ENCODE measurements at regions not wholly inside any gene's neighbourhood (a gene's known extent, or its start where the extent isn't known, plus 50 kb on each side); places are given as distances from the start of the nearest gene placed in this dataset.

DNA sequence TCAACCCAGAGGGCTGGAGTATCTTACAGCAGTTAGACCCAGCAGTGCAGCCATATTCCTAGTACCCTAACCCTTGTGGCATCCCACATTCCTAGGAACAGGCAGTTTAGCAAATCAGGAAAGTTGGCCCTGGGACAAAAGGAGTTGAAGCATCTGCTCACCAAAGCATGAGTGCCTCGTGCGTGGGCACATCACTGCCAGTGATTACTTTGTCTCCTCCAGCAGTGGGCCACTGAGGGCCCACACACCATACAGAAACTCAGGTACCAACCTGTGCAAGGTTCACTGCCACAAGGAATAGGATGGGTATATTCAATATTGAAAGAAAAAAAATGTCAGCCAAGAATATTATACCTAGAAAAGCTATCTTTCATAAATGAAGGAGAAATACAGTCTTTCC, 227.5 kb upstream of the CNTN5 start:
- DNase-seq (ENCODE audit: insufficient read length, low spot score) (no peak), FAIRE-seq (no peak)

DNA sequence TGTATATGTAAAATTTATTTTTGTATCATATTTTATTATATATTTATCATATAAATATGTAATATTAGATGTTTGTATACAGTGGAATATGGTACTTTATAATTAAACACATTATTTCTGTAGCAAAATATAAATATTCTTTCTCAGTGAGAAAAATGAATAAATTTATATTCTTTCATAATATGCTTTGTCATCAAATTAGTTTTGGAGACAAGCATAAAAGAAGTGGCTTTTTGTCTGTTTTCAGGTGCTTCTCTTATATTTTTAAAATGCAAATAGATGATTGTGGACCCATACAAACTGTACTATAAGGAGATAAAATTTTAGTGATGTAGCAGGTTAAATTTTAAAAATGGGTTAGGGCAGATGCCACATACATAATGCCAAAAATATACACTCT, 222.4 kb upstream of the CNTN5 start:
- DNase-seq (ENCODE audit: insufficient read length, low spot score) (no peak), FAIRE-seq (no peak)

DNA sequence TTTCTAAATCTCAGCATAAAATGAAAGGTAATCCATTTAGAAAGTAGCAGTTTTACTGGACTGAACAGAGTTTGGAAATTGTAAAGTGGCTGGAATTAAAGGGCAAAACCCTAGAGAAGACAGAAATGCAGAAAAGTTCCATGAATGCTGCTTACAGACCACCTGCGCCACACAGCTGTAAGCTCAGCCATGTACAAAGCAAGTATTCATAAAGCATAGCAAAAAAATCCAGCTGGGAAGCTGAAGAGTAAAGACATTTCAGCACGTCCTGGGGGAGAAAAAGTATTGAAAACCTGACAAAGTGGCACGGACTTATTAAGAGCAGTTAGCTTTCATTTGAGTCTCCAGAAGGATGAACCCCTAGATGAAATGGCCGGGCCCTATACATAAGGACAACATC, 220.1 kb upstream of the CNTN5 start:
- DNase-seq (ENCODE audit: insufficient read length, low spot score), result no peak

DNA sequence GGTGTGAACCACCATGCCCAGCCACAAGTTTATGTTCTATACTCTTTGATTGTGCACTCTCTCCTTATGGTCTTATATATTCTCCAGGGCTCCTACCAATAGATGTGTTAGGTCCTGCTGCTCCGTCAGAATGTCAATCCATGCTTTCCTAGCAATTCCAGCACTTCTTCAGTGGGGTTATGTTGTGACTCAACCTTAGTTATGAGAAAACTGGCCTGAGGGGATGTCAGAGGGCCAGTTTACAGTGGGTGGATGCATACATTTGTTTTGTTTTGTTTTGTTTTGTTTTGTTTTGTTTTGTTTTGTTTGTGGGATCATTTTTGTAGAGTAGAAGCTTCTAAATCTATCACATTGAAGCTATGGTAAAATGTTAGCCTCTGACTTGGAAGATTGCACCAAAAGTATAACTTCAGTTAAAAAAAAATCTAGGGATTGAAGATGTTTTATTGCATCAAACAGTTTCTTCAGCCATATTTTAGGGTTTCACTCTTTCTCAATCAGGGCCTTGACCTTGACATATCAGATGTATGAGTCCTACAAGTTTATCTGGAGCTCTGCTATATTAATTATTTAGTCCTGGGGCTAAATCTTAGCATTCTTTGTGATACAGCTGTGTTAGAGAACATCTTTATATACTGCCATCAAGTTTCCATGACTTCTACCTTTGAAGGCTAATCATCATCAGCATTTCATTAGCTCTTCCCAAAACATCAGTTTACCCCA, 191.6 kb upstream of the CNTN5 start:
- FAIRE-seq (no peak), DNase-seq (ENCODE audit: insufficient read length, low spot score) (no peak)

More for the DNA sequence above, 220.1 kb upstream of the CNTN5 start:
- FAIRE-seq, result no peak

DNA sequence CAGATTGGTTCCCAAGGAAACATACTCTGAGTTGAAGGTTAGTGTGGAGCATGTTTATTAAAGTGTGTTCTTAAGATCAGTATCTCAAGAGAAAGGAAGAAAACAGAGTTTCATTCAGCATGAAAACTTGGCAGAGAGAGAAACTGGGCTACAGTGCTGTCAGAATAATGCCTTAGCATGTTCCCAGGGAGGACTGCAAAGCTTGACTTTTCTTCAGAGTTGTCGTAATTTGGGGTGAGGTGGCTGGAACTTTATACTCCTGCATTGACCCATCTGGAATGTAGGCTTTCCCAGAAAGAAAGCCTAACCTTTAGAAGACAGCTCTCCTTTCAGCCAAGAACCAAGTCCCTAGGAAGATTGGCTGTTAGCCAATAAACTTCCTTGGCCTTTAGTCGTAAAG, 190.8 kb upstream of the CNTN5 start:
- DNase-seq (ENCODE audit: insufficient read length, low spot score) (no peak), FAIRE-seq (no peak)

DNA sequence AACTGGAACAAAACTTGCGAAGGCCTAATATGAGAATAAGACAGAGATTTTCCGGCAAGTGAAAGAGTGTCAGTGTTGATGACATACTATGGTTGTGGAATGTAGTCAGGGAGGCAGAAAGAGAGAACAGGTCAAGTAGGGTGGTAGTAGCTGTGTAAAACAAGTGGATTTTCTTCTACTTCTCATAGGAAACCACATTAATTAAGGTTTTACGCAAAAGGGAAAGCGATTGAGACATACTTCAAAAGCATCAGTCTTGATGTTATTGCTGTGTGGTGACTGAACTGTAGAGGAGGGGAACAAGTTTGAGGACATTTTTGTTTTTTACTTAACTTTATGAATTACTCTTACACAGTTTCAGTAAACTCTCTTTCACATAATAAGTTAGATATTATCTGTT, 186.0 kb upstream of the CNTN5 start:
- FAIRE-seq (no peak), DNase-seq (ENCODE audit: insufficient read length, low spot score) (no peak)

DNA sequence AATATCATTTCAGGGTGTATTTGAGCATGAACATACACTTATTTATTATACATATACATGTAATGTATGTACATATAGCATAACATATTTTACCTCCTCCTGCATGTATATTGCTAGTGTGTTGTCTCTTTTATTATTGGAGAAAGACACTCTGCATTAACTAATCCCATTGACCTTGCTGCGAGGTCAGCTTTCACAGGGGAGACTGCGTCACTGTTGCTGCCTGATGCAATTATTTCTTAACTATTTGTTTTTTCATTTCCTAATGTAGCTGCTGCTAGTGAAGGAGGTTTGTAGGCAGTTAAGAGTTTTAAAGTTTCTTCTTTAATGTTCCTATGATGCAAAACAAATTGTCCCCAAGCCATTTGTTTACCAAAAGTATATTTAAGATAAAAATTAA, 185.4 kb upstream of the CNTN5 start:
- DNase-seq (ENCODE audit: insufficient read length, low spot score) (no peak), FAIRE-seq (no peak)

DNA sequence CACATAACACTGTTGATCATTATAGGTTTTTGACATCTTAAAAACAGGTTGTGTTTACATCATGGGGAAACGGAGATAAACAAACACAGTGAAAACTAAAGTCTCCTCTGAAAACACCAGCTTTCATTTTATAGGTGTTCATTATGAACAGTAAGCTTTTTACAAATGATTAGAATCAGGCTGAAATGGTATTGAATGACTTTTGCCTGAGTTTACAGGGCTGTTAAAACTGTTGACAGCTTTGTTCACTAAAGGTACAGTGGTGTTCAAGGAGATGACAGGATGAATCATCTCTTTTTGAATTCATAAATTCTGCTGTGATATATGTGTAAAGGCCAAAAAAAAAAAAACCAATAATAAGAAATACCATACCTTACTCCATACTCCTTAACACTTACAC, 184.6 kb upstream of the CNTN5 start:
- no peak for DNase-seq (ENCODE audit: insufficient read length, low spot score)
- no peak for FAIRE-seq

DNA sequence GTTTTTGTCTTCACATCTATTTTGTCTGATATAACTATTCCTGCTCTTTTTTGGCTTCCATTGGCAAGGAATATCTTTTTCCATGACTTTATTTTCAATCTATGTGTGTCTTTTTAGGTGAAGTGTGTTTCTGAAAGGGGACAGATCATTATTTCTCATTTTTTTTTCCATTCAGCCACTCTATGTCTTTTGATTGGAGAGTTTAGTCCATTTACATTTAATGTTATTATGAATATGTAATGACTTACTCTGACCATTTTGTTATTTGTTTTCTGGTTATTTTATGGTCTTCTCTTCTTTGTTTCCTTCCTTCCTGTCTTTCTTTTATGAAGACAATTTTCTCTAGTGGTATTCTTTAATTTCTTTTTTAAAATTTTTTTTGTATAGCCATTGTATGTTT, 178.6 kb upstream of the CNTN5 start:
- FAIRE-seq (no peak), DNase-seq (ENCODE audit: insufficient read length, low spot score) (no peak)

DNA sequence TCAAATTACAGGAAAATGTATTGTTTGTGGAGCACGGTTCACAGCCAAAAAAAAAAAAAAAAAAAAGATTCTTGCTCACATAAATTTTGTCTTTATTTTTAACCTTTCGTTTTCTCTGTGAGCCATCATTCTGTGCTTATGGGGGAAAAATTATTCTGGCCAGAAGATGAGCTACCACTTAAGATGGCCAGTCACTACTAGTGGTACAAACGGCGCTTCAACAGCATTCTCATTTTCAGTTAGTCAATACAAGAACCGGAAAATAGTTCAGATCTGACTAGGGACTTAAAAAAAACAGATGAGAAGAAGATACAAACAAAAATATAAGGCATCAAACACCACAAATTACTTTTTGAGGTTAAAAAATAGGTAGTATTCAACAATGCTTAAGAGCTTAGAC, 158.6 kb upstream of the CNTN5 start:
- FAIRE-seq (no peak), DNase-seq (ENCODE audit: insufficient read length, low spot score) (no peak)

DNA sequence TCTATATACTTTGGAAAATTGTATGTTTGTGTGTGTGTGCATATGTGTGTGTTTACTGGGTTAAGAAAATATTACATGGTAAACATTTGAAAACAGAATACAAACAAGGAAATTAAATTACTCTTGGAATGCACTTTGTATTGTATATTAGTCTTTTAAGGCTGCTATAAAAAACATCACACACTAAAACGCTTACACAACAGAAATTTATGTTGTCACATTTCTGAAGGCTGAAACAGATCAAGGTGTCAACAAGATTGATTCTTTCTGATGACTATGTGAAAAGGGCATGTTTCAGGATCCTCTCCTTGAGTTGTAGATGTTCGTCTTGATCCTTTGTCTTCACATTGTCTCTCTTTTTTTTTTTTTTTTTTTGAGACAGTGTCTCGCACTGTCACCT, 149.1 kb upstream of the CNTN5 start:
- no peak for DNase-seq (ENCODE audit: insufficient read length, low spot score)
- no peak for FAIRE-seq

DNA sequence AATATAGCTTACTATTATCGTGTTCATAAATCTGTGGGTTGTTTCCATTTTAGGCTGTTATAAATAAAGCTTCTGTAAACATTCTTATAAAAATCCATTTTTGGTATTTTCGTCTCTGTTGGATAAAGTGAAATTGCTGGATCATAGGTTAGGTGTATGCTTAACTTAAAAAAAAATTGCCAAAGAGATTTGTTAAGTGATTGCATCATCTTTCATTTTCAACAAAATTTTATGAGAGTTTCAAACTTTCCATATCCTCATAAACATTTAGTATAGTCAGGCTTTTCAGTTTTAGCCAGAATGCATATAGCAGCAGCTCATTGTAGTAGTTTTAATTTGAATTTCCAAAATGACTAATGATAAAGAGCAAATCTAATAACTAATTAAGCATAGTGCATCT, 146.7 kb upstream of the CNTN5 start:
- DNase-seq (ENCODE audit: insufficient read length, low spot score), result no peak

DNA sequence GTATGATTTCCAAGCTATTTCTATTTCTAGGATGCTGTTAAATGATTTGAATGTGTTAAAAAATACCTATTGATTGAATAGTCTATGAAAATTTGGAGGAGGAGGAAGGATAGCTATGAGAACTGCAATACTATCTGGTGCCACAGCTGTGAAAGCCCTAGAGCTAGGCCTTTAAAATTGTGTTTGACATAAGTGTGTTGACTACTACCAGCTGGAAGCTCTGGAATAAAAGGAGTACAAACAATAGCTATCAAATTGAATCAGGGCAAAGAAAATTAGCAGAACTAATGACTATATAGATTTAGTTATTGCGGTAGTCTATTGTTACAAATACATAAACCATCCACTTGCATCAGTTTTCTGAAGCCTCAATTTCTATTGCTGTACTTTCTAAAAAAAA, 124.8 kb upstream of the CNTN5 start:
- DNase-seq (ENCODE audit: insufficient read length, low spot score), result no peak
- FAIRE-seq, result no peak

More for the DNA sequence above, 146.7 kb upstream of the CNTN5 start:
- FAIRE-seq, result no peak

DNA sequence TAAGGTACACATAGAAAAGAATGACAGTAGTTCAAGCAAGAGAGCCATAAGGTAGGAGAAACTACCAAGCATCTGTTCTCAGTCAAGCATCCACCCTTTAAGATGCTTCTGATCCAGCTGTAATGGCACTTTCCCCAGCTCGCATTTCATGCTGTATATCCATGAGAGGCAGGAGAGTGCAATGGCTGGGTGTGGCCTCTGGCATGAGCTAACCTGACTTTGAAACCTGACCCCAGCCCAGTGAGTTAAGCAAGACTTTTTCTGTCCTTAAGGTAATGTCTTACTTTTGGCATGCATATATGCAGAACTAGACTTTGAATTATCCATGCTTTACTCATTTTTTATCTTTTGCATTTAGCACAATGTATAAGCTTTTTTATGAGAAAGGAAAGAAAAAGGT, 79.8 kb upstream of the CNTN5 start:
- DNase-seq (ENCODE audit: insufficient read length, low spot score), result no peak
- FAIRE-seq, result no peak

DNA sequence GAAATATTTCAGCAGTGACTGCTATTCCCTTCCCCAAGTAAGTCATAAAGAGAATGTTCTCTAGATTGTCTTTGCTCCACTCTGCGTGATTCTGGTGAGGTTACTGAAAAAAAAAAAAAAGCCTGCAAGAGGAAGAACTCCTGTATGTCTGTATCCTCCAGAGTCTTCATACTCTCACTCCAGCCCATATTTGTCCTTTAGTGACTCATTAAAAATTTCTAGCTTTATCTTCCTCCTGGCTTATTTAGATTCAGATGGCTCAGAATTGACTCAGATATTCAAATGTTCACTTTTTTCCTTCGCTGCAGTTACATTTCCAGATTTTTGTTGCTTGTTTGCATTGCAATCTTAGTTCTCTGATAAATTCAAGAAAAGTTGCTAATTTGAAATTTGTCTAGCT, 76.3 kb upstream of the CNTN5 start:
- FAIRE-seq (no peak), DNase-seq (ENCODE audit: insufficient read length, low spot score) (no peak)

DNA sequence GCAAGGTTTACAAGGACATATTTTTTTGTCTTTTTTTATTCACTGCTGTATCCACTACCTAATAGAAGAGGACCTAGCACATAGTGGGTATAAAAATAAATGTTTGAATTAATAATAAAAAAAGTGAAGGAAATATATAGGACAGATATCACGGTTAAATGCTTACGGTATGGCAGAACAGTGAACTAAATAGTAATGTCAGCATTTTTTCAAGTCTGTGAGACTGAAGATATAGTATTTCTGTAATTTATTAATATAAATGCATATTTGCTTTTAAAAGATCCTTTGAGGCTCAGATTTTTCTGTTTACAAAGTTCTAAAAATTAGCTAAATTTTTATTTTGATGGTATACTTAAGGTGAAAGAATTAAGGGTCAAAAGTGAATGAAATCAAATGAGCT, 68.6 kb upstream of the CNTN5 start:
- no peak for DNase-seq (ENCODE audit: insufficient read length, low spot score)

DNA sequence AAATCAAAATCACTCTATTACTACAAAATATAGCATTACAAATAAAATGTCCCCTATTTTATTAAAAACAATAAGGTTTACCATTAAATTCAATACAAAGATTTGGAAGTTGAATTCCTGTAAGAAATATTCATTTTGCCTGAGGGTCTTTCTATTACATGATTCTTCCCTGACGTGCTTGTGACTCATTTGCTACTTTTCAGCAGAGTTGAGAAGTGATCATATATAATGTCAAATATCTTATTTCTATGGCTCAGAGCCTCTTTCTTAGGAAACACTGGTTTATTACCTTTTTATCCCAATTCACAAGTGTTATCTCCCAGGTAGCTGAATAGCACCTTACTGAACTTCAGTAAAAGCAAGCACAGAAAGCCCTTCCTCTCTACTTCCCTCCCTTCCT, 65.2 kb upstream of the CNTN5 start:
- FAIRE-seq, result no peak

More for the DNA sequence above, 68.6 kb upstream of the CNTN5 start:
- no peak for FAIRE-seq

DNA sequence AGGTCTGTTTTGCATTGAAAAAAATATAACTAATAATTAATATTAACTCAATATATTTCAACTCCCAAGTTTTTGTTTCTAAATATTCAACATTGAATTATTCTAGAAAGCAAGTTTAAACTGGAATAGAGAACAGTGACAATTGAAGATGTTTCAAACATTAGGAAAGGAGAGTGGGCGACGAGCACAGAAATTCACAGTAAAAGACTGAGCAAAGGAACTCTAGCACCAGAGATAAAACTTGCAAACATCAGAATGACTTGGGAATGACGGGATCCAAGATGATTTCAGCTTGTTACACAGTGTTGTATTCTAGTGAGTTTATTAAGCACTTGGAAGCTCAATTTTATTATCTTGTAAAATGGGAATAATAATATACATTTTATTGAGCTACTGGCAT, 56.6 kb upstream of the CNTN5 start:
- DNase-seq (ENCODE audit: insufficient read length, low spot score), result no peak
- no peak for FAIRE-seq

More for the DNA sequence above, 65.2 kb upstream of the CNTN5 start:
- DNase-seq (ENCODE audit: insufficient read length, low spot score), result no peak

DNA sequence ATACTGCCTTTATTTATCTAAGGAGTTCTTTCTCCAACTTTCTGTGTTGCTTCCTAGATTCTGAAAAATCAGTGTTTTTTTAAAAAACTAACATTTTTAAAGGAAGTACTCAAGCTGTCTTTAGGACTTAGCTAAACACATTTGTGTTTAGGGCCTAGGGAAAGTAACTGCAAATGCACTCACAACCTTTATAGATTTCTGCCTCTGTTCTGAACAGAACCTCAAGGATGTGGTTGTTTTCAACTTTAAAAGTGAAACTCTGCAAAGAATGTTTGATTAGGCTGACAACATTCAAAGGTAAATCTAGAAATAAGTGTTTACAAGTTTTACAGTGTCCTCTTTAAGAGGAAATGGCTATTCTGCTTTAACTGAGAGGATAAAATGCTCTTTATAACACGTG, 55.4 kb upstream of the CNTN5 start:
- DNase-seq (ENCODE audit: insufficient read length, low spot score), result no peak

DNA sequence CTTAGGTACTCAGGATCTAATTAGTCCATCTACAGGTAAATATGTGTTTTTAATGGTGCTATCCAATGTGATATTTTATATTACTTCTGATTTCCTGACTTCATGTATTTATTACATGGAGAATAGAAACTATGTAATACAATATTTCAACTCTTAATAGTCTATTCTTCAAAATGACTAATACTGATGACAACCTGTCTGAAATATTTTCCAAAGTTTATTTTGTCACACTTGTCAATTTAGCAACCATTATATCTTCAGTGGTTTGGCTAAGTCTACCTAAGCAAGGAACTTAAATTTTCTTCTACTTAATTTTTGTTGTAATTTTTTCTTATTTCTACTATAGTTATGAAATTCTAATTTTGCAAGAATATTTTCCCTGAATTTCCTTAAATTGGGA, 55.0 kb upstream of the CNTN5 start:
- DNase-seq (ENCODE audit: insufficient read length, low spot score), result no peak
- no peak for FAIRE-seq

More for the DNA sequence above, 55.4 kb upstream of the CNTN5 start:
- no peak for FAIRE-seq

DNA sequence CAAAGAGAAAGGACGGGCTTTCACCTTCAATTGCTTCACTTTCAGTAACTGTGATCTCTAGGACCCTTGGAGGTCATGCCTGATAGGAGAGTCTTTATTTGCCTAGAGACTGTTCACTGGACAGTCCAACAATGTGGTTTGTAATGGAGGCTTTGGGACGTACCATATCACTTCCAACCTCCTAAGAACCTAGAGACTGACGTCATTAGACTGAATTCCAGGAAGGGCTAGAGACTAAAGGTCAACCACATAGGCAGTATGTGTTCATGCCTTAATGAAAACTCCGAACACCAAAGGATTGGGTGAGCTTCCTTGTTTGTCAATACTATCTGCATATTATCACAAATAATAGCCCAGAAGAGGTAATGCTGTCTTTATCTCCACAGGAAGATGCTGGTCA, 53.7 kb upstream of the CNTN5 start:
- no peak for FAIRE-seq
- DNase-seq (ENCODE audit: insufficient read length, low spot score), result no peak

All from GM19239 (cell line).